HepG2 (cell line): ENCODE measurements at regions not wholly inside any gene's neighbourhood (a gene's known extent, or its start where the extent isn't known, plus 50 kb on each side); places are given as distances from the start of the nearest gene placed in this dataset.

ENCODE experiments used
- ATAC-seq: fragments of 200-7000 bp; cut with Tn5 transposase; 3 replicates; pipeline ENCODE4 v1.9.1; 2020; ENCODE audit warnings: mild to moderate bottlenecking, moderate library complexity
- BruUV-seq: library from RNA; stranded (reverse); fragments of 400-500 nt; replicated peaks from 2 replicates; lab custom pipeline; 2021; lab: Mats Ljungman, UMichigan
- CTCF ChIA-PET: fragments of 300-600 bp; formaldehyde crosslinking; extraction: SDS; loops from one replicate; lab custom pipeline; 2021; ENCODE audit warnings: low total read pairs, inconsistent platforms, low intra/inter-chr PET ratio; lab: Yijun Ruan, JAX
- POLR2A ChIA-PET: fragments of 350-600 bp; sonication (Branson Sonifier 250); formaldehyde crosslinking; loops from one replicate; lab custom pipeline; 2020; ENCODE audit warnings: antibody characterized with exemption, inconsistent platforms; lab: Yijun Ruan, JAX
- DNase-seq: peaks from one replicate; pipeline ENCODE4 v3.0.0-alpha.2; 2015; ENCODE audit warnings: low spot score
- FAIRE-seq: peaks from 3 replicates; lab custom pipeline; 2011; peaks lifted over from hg19 to GRCh38; lab: Jason Lieb, UNC
- H2AFZ ChIP-seq: one replicate; pipeline ENCODE4 v1.6.1; 2011; ENCODE audit warnings: low read length, inconsistent platforms
- H3K27ac ChIP-seq: fragments of 300-600 bp; 3 replicates; pipeline ENCODE4 v1.8.0; 2011; ENCODE audit warnings: mixed run types, mild to moderate bottlenecking, mixed read lengths, low read length, inconsistent platforms; ENCODE audit not compliant: insufficient read depth; ENCODE audit errors: extremely low read length
- H3K27me3 ChIP-seq, 2 experiments: fragments of 200-600 bp in 1 of 2; 2 replicates in 1 of 2; 3 replicates in 1 of 2; pipeline versions ENCODE4 v1.6.0 to v1.8.0; 2011; ENCODE audit warnings: low read length in 2 of 2, mild to moderate bottlenecking in 2 of 2, moderate library complexity in 2 of 2, inconsistent platforms in 1 of 2; ENCODE audit not compliant: insufficient read depth in 2 of 2, control insufficient read depth in 1 of 2
- H3K36me3 ChIP-seq, 2 experiments: fragments of 200-600 bp in 1 of 2; replicated peaks in 1 of 2; 2 replicates in 1 of 2; 3 replicates in 1 of 2; pipeline versions ENCODE4 v1.5.1 to v1.8.0; 2011; ENCODE audit warnings: low read length in 2 of 2, inconsistent platforms in 1 of 2; ENCODE audit not compliant: insufficient read depth in 2 of 2, control insufficient read depth in 1 of 2
- H3K4me1 ChIP-seq: 2 replicates; pipeline ENCODE4 v1.5.1; 2012; ENCODE audit warnings: low read length, inconsistent platforms; ENCODE audit not compliant: insufficient read depth
- H3K4me2 ChIP-seq: 2 replicates; pipeline ENCODE4 v1.6.0; 2011; ENCODE audit warnings: low read depth, low read length, inconsistent platforms
- H3K4me3 ChIP-seq, 3 experiments: fragments of 200-600 bp in 1 of 3; sonication (generic), shearing (Covaris generic) in 1 of 3; replicated peaks in 1 of 3; 2 replicates each; pipeline ENCODE4 v1.5.1; 2011 to 2016; ENCODE audit warnings: low read length in 3 of 3, inconsistent platforms in 2 of 3, low read depth in 2 of 3, mild to moderate bottlenecking in 2 of 3, control low read depth in 1 of 3, mixed read lengths in 1 of 3; ENCODE audit not compliant: insufficient read depth in 1 of 3
- H3K79me2 ChIP-seq: one replicate; pipeline ENCODE4 v1.6.1; 2011; ENCODE audit warnings: low read length, inconsistent platforms; ENCODE audit not compliant: insufficient read depth
- H3K9ac ChIP-seq: 2 replicates; pipeline ENCODE4 v1.6.0; 2011; ENCODE audit warnings: mild to moderate bottlenecking, low read depth, low read length, inconsistent platforms; ENCODE audit not compliant: insufficient read depth
- H3K9me3 ChIP-seq: 2 replicates; pipeline ENCODE4 v1.5.1; 2012; ENCODE audit warnings: mild to moderate bottlenecking, low read length
- H4K20me1 ChIP-seq: 2 replicates; pipeline ENCODE4 v1.6.0; 2011; ENCODE audit warnings: inconsistent platforms, mild to moderate bottlenecking, low read length, moderate library complexity; ENCODE audit not compliant: insufficient read depth
- ETV5 ChIP-seq: IDR thresholded peaks from 2 replicates; pipeline ENCODE4 v1.6.1; 2018; ENCODE audit warnings: missing biosample characterization, missing genetic modification reagents, inconsistent platforms, borderline replicate concordance
- KMT2A ChIP-seq: sonication (generic); formaldehyde crosslinking; IDR thresholded peaks from 2 replicates; pipeline ENCODE4 v1.4.0; 2020; ENCODE audit warnings: missing genetic modification reagents
- PCBP2 ChIP-seq: fragments of 200-400 bp; formaldehyde crosslinking; optimal IDR thresholded peaks from 2 replicates; pipeline ENCODE3; 2018; ENCODE audit warnings: low read length, low read depth; ENCODE audit not compliant: poor library complexity, severe bottlenecking
- SALL2 ChIP-seq: sonication (generic); formaldehyde crosslinking; IDR thresholded peaks from 2 replicates; pipeline ENCODE4 v1.8.1; 2023; ENCODE audit warnings: mild to moderate bottlenecking, missing genetic modification reagents, inconsistent platforms
- SP1 ChIP-seq, 2 experiments: fragments of 450-650 bp in 1 of 2; sonication (generic) in 1 of 2; formaldehyde crosslinking in 1 of 2; IDR thresholded peaks; 2 replicates each; pipeline versions ENCODE4 v1.4.0 to v1.6.1; 2016 to 2020; ENCODE audit warnings: missing genetic modification reagents in 1 of 2
- TEAD2 ChIP-seq: sonication (generic); formaldehyde crosslinking; IDR thresholded peaks from 2 replicates; pipeline ENCODE4 v1.9.0; 2021; ENCODE audit warnings: missing genetic modification reagents
- TMF1 ChIP-seq: sonication (generic); formaldehyde crosslinking; IDR thresholded peaks from 2 replicates; pipeline ENCODE4 v1.8.1; 2022; ENCODE audit warnings: low read depth, missing genetic modification reagents
- U2AF1 ChIP-seq: fragments of 200-400 bp; formaldehyde crosslinking; optimal IDR thresholded peaks from 2 replicates; pipeline ENCODE3; 2017; ENCODE audit warnings: mild to moderate bottlenecking, low read depth, low read length
- ZNF10 ChIP-seq: sonication (generic); formaldehyde crosslinking; IDR thresholded peaks from 2 replicates; pipeline ENCODE4 v1.4.0; 2020; ENCODE audit warnings: mild to moderate bottlenecking, low read depth, missing genetic modification reagents, borderline replicate concordance
- ZNF510 ChIP-seq: sonication (generic); formaldehyde crosslinking; IDR thresholded peaks from 2 replicates; pipeline ENCODE4 v1.4.0; 2020; ENCODE audit warnings: low read depth, mild to moderate bottlenecking, missing genetic modification reagents
- WGBS: methylation state at CpG from one replicate; pipeline ENCODE4 v1.1.6; 2017; ENCODE audit warnings: low lambda C conversion rate; 5-methylcytosine and 5-hydroxymethylcytosine counted together
- in situ Hi-C: cut with HindIII; loops from 2 replicates; pipeline ENCODE4 v1.10.0; 2017; ENCODE audit warnings: low pct_unique_long_range_greater_than_20kb; ENCODE audit not compliant: extremely low pct_ligation_motif_present
- intact Hi-C: fragments of 100-400 bp; cut with micrococcal nuclease; formaldehyde crosslinking; loops from one replicate; pipeline ENCODE4 v1.10.0; 2022; ENCODE audit not compliant: unreplicated experiment
- TF ChIP-seq, protein P1 (sequence below): sonication (generic); formaldehyde crosslinking; IDR thresholded peaks from 2 replicates; pipeline ENCODE4 v1.4.0; 2020; ENCODE audit warnings: mild to moderate bottlenecking, missing genetic modification reagents, borderline replicate concordance
- TF ChIP-seq, protein P2 (sequence below): IDR thresholded peaks from 2 replicates; pipeline ENCODE4 v1.6.1; 2016; ENCODE audit warnings: low read depth, borderline replicate concordance
- TF ChIP-seq, protein P3 (sequence below): sonication (generic); formaldehyde crosslinking; IDR thresholded peaks from 2 replicates; pipeline ENCODE4 v1.4.0; 2020; ENCODE audit warnings: missing genetic modification reagents, borderline replicate concordance

DNA sequence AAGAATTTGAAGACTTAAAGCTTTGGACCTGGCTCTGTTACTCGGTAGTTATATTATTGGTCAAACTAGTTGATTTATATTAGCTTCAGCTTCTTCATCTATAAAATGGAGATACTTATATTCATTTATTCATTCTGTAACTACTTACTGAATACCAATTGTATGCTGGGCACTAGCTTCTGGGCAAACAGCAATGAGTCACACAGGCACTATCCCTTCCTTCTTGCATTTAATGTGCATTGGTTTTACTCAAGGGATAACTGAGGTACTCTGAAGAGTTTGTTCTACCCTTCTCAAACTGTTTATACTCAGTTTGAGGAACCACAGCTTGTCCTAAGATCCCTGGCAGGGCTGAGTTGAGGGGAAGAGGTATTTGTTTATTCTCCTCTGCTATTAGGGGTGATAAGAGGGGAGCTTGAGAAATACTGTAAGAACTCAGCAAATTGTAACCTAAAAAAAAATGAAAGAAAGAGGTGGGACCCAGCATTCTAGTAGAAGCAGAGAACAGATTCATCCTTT, 825.4 kb upstream of the AMELY start:
- no peaks in the 10 kb centered on the region for H3K4me1 ChIP-seq
- no peak for FAIRE-seq
- WGBS: 0% methylated on average over 1 of the region's 1 CpG
- no peak overlapping the region for H3K9ac ChIP-seq
- no peak overlapping the region for H3K4me3 ChIP-seq
- no peak overlapping the region for H3K4me2 ChIP-seq
- no peaks in the 10 kb centered on the region for H3K9me3 ChIP-seq
- no peaks in the 10 kb centered on the region for H3K27me3 ChIP-seq
- intact Hi-C loops: no loop called here
- ChIA-PET CTCF (no interaction called here), POLR2A (no interaction called here)
- H3K27ac ChIP-seq: no peak overlapping the region
- no peak for DNase-seq
- H4K20me1 ChIP-seq: no peaks in the 10 kb centered on the region
- H2AFZ ChIP-seq: no peak overlapping the region
- no peaks in the 10 kb centered on the region for H3K79me2 ChIP-seq
- no peak for TF ChIP-seq U2AF1
- no peak for TF ChIP-seq TMF1
- H3K36me3 ChIP-seq: no peaks in the 10 kb centered on the region
- in situ Hi-C loops: no loop called here
- BruUV-seq: no TSS peak
- ATAC-seq: no peak

DNA sequence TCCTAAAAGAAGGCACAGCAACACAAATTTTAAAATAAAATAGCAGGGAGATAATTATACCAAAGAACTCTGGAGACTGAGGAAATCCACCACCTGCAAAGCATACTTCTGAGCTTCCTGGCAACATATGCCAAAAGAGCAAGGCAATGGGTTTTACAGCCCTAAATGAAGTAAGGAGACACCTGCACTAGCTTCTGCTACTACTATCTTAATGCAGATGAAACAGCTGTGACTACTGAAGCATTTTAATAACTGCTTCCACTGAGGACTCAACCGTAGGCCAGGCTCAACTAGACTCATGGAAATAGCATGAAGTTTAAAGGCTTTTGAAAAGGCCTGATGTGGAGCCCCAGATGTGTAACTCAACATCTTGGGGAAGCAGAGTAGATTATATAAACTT, 820.1 kb upstream of the AMELY start:
- ChIA-PET CTCF (no interaction called here), POLR2A (no interaction called here)
- Histone ChIP-seq H3K9ac (no peak overlapping the region), H3K9me3 (no peaks in the 10 kb centered on the region), H3K79me2 (no peaks in the 10 kb centered on the region), H4K20me1 (no peaks in the 10 kb centered on the region), H2AFZ (no peak overlapping the region), H3K4me3 (no peak overlapping the region), H3K4me2 (no peak overlapping the region), H3K4me1 (no peaks in the 10 kb centered on the region), H3K27me3 (no peaks in the 10 kb centered on the region), H3K27ac (no peak overlapping the region), H3K36me3 (no peaks in the 10 kb centered on the region)
- BruUV-seq: no TSS peak
- no CpG with 5 or more reads among the region's 1 CpG for WGBS
- intact Hi-C loops: no loop called here
- ATAC-seq (no peak), FAIRE-seq (no peak), DNase-seq (no peak)
- in situ Hi-C loops: no loop called here
- TF ChIP-seq KMT2A (CRISPR knock-in tag) (no peak), ZNF10 (CRISPR knock-in tag) (no peak), TEAD2 (CRISPR knock-in tag) (no peak), PCBP2 (no peak), SP1 (IDR thresholded peaks at IDR 0.05) (no peak), SP1 (CRISPR knock-in tag; IDR thresholded peaks at IDR 0.05) (no peak), ZNF510 (CRISPR knock-in tag) (no peak), ETV5 (no peak), SALL2 (no peak)
- TF ChIP-seq, protein P1, sequence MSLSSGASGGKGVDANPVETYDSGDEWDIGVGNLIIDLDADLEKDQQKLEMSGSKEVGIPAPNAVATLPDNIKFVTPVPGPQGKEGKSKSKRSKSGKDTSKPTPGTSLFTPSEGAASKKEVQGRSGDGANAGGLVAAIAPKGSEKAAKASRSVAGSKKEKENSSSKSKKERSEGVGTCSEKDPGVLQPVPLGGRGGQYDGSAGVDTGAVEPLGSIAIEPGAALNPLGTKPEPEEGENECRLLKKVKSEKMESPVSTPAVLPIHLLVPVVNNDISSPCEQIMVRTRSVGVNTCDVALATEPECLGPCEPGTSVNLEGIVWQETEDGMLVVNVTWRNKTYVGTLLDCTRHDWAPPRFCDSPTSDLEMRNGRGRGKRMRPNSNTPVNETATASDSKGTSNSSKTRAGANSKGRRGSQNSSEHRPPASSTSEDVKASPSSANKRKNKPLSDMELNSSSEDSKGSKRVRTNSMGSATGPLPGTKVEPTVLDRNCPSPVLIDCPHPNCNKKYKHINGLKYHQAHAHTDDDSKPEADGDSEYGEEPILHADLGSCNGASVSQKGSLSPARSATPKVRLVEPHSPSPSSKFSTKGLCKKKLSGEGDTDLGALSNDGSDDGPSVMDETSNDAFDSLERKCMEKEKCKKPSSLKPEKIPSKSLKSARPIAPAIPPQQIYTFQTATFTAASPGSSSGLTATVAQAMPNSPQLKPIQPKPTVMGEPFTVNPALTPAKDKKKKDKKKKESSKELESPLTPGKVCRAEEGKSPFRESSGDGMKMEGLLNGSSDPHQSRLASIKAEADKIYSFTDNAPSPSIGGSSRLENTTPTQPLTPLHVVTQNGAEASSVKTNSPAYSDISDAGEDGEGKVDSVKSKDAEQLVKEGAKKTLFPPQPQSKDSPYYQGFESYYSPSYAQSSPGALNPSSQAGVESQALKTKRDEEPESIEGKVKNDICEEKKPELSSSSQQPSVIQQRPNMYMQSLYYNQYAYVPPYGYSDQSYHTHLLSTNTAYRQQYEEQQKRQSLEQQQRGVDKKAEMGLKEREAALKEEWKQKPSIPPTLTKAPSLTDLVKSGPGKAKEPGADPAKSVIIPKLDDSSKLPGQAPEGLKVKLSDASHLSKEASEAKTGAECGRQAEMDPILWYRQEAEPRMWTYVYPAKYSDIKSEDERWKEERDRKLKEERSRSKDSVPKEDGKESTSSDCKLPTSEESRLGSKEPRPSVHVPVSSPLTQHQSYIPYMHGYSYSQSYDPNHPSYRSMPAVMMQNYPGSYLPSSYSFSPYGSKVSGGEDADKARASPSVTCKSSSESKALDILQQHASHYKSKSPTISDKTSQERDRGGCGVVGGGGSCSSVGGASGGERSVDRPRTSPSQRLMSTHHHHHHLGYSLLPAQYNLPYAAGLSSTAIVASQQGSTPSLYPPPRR (CRISPR knock-in tag): no peak
- TF ChIP-seq, protein P2, sequence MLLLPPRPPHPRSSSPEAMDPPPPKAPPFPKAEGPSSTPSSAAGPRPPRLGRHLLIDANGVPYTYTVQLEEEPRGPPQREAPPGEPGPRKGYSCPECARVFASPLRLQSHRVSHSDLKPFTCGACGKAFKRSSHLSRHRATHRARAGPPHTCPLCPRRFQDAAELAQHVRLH (CRISPR knock-in tag): no peak
- TF ChIP-seq, protein P3, sequence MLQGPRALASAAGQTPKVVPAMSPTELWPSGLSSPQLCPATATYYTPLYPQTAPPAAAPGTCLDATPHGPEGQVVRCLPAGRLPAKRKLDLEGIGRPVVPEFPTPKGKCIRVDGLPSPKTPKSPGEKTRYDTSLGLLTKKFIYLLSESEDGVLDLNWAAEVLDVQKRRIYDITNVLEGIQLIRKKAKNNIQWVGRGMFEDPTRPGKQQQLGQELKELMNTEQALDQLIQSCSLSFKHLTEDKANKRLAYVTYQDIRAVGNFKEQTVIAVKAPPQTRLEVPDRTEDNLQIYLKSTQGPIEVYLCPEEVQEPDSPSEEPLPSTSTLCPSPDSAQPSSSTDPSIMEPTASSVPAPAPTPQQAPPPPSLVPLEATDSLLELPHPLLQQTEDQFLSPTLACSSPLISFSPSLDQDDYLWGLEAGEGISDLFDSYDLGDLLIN: no peak
